NCI-H2227 (cell line): ENCODE measurements at regions not wholly inside any gene's neighbourhood (a gene's known extent, or its start where the extent isn't known, plus 50 kb on each side); places are given as distances from the start of the nearest gene placed in this dataset.
"Not testable (repeated sequence)": the region's sequence is repeated elsewhere in the genome, so short reads cannot be mapped to it uniquely, and the experiment has no call there.

Experiments used
- DNase-seq: peaks from one replicate; lab custom pipeline; 2025; ENCODE audit not compliant: unreplicated experiment; lab: John Stamatoyannopoulos, UW

DNA sequence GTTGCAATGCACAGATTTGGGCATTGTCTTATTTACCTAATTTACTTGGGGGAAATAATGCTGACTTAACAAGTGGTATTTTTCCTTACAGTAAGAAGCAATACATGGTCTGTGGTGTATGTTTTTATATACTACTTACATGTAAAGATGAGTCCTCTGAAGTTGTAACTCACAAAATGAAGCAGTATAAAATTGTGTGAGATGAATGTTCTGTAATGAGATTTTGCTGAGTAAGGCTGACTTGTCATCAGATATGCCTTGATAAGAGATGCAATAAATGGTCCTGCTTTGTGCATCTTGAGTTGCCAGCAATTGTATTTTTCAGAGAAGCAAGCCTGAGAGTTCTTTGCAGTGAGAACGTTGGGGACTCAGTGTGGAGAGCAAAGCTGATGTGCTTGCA lies 92.2 kb upstream of the GNAQ start:
- no peak for DNase-seq

DNA sequence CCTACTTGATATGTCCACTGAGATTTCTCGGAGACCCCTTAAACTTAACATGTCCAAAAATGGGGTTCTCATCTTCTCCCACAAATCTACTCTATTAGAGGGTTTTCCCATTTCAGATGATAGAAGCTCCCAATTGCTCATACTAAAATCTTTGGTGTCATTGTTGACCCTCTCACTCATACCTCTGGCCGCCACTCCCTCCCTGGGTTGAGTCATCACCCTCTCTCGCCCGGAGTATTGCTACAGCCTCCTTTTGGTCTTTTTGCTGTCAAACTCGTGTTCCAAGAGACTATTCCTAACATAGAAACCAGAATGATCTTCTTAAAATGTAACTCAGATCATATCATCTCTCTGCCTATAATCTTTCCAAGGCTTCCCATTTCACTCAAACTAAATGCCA lies 91.0 kb upstream of the GNAQ start:
- DNase-seq, result no peak

DNA sequence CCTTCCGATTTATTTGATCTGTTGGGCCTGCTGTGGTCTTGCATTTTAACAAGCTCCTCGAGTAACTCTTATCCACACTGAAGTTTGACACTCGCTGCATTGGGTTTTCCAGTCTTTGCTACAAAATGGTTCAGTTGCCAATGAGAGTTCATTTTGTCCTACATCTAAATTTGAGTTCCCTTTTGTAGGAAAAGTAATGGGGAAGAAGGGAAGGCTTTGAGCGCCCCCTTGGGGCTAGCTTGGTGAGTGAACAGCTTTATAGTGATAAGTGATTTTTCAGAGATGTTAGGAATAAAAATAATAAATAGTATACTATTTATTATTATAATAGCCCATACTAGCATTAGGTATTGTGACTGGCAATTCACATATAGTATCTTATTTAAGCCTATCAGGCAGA lies 89.9 kb upstream of the GNAQ start:
- peak; percentile 43 for DNase-seq

DNA sequence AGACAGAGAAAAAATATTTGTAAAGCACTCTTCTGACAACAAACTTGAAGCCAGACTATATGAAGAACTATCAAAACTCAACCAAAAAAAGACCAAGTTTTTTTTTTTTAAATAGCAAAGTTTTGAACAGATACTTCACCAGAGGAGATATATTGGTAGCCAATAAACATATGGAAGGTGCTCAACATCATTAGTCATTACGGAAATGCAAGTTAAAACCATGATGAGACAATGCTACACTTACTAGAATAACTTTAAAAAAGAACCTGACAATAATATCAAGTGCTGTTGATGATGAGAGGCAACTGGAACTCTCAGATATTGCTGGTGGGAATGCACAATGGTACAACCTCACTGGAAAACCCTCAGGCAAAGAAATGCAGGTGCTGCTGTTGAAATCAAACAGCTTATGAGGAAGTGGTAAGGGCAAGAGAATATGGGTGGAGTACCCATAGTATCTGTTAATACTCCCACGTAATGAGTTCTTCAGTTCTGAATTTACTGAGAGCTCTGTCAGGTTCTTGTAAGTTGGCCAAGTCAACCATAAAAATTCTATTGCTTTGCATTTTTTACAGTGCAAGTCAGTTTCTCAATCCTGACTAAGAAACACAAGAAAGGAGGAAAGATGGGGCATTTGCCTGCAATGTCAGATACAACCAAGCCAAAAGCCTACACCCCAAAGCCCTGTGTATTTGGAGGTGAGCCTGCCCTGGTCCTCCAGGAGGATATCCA lies 87.3 kb upstream of the GNAQ start:
- DNase-seq, result no peak

DNA sequence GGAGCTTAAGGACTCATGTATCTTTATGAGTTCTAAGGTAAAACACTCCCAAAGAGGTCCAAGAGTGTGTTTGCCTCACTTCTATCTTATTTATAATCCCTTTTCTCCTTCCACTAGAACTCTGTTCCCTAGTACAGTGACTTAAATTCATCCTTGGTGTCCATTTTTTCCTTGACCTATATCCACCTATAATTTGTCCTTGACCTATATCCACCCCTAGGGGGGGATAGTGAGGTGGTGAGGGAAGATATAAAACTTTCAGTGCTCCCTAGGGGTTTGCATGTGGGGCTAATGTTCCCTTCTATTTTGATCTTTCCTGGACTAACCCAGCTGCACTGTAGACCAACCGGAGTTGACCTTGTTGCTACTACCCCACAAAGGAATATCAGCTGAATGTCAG lies 83.5 kb upstream of the GNAQ start:
- DNase-seq, result no peak

DNA sequence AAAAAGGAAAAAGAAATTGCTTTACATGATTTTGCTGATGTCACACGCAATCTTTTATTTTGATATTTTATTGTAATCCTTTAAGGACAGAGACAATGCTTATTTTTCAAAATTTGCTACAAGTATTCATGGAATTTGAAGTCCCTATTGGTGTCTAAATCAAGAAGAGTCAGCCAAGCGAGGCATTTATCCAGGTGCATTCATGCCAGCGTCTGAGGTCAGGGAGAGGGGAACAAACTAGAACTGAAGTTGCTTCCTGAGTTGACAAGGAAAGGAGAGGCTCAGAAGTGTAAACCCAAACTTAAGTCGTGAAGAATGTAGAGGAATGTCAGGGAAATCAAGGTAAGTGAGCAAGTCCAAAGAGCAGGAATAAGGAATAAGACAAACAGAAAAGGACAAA lies 83.0 kb upstream of the GNAQ start:
- no peak for DNase-seq

DNA sequence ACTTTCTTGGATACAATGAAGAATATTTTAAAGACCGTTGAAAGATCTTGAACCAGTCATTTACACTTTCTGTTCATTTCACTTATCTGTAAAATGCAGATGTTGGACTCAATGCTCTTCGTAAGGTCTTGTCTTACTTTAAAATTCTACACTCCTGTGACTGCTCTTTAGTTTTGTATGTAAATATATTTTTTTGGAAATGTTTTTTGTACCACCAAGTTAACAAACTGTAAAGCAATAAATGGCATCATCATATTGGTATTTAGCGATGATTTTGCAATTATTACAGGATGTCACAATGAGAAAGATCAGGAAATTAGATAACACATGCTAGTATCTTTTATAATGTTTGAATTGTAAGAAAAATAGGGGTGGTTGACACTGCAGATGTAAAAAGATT lies 80.8 kb upstream of the GNAQ start:
- no peak for DNase-seq

DNA sequence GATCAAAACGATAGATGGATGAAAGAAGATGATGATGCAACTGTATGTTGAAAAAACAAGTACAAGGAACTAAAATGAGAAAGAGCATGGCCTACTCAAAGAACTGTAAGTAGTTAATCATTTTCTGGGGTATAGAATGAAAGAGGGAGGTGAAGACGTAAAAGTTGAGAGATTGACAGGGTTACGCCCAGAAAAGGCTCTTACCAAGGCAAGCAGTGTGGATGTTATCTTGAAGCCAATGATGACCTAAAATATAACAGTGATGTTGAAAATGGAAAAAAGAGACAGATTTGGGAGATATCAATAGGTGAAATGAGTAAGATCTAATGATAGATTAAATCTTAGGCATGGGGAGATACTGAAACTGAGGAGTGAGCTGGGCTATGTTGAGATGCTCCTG lies 80.4 kb upstream of the GNAQ start:
- DNase-seq, result no peak

DNA sequence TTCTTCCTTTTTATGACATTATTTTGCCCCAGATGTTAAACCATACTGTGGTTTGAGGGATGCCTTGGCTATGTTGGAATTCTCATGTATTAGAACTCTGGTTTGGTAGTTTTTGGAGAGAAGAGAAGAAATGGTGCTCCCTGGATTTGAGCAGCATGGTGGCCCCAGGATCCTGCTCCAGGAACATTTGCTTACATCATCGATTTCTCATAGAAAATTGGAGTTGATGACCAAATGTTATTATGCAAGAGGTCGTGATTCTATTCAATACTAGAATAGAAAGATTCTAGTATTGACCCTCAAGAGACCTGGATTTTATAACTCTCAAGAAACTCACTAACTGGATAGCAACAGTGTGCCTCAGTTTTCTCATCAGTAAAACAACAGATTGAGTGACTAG lies 77.5 kb upstream of the GNAQ start:
- DNase-seq, result no peak

DNA sequence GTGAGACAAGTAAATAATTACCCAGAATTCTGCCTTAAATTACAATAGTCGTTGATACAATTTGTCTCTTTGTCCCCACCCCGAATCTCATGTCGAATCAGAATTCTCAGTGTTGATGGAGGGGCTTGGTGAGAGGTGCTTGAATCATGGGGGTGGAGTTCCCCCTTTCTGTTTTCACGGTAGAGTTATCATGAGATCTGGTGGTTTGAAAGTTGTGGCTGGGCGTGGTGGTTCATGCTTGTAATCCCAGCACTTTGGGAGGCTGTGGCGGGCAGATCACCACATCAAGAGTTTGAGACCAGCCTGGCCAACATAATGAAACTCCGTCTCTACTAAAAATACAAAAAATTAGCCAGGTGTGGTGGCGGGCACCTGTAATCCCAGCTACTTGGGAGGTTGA lies 75.0 kb upstream of the GNAQ start:
- not testable (repeated sequence) for DNase-seq

DNA sequence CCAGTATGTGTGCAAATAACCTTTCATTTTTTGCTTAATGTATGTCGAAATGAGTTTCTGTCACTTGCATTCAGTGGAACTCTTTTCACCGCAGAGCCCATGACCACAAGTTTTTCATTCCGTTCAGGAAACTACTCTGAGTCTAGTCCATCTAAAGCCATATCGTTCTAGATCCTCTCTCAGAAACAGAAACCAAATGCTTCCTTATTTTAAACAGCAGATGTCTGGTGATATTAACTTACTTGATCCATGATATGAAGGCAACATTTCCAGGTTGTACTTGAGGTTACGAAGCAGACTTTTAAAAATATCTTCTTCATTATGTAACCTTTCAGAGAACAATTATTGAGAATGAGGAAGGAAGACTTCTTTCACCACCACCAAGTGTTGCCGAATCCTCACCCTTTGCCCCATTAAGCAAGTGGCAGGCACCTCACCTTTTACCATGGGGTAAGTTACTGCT lies 72.4 kb upstream of the GNAQ start:
- DNase-seq, result no peak

DNA sequence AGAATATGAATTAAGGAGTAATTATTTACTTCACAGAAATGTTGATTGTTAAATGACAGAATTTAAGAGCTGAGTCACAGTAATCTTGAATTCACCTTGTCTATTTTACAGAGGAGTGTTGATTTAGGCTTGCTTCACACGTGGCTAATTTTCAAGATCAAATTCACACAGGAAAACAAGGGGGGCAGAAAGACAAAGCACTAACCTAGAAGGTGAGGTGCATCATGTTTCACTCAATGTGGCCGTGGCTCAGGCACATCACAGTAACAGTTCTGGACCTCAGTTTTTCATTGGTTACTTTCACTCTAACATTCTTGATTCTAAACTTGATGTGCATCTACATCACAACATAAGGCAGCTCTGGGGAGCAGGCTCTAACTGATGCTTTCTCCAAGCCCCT lies 69.6 kb upstream of the GNAQ start:
- no peak for DNase-seq

DNA sequence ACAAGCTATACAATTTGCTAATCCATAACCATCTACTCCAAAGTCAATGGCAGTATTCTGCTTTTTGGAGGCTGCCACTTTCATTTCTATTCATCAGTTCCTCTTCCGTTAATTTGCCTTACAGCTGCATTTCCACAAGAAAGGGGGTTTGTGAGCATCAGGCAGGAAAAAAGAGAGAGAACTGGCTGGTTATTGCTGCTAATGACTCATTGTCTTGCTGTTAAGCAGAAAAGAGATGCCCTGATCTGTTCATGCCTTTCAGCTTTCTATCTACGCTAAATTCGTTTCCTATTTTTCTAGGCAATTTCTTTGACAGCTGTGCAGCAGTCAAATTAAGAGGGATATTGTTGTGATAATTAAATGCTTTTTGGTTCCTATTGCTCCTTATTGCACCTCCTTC lies 65.9 kb upstream of the GNAQ start:
- no peak for DNase-seq

DNA sequence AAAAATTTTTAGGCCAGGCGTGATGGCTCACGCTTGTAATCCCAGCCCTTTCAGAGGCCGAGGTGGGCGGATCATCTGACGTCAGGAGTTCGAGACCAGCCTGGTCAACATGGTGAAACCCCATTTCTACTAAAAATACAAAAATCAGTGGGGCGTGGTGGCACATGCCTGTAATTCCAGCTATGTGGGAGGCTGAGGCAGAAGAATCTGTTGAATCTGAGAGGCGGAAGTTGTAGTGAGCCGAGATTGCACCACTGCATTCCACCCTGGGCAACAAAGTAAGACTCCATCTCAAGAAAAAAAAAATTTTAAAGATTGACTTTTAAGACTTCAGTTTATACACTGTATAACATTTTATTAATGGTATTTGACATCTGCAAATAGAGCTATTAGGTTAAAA lies 60.1 kb upstream of the GNAQ start:
- DNase-seq, result no peak

DNA sequence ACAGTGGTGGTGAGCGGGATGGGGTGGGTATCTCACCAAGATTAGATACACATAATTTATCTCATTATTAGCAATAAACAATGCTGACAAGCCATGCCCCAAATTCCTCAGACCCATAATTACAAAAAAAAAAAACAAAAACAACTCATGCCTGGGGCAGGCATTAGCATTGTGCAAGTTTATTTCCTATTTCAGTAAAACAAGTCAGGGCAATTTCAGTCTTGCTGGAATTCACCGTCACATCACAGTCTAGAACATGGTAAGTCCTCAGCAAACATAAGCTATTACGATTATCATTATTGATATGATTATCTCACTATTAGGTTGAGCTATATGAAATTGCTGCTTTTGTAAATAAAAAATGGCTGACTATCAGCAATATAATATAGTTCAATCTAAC lies 57.5 kb upstream of the GNAQ start:
- no peak for DNase-seq

DNA sequence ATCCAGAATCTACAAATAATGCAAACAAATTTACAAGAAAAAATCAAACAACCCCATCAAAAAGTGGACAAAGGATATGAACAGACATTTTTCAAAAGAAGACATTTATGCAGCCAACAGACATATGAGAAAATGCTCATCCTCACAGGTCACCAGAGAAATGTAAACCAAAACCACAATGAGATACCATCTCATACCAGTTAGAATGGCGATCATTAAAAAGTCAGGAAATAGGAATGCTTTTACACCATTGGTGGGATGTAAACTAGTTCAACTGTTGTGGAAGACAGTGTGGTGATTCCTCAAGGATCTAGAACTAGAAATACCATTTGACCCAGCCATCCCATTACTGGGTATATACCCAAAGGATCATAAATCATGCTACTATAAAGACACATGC lies 56.6 kb upstream of the GNAQ start:
- DNase-seq, result not testable (repeated sequence)
